Activated T-cell treated with anti-CD3 and anti-CD28 coated beads, Interleukin-2, amount 50 U/mL, for 4 hours (primary cell): ENCODE measurements at regions not wholly inside any gene's neighbourhood (a gene's known extent, or its start where the extent isn't known, plus 50 kb on each side); places are given as distances from the start of the nearest gene placed in this dataset.

Source experiments
- ATAC-seq, 2 donors: fragments of 200-7000 bp; cut with Tn5 transposase; one replicate each; pipeline ENCODE4 v1.10.0; 2021
- DNase-seq: peaks from one replicate; pipeline ENCODE4 v3.0.0-alpha.2; 2020
- H3K27me3 Mint-ChIP-seq: one replicate; pipeline ENCODE4 v1.8.0; 2021; ENCODE audit warnings: low read depth, mixed read lengths
- H3K36me3 Mint-ChIP-seq: one replicate; pipeline ENCODE4 v1.8.0; 2022; ENCODE audit warnings: mixed read lengths; ENCODE audit not compliant: insufficient read depth
- H3K4me1 Mint-ChIP-seq: one replicate; pipeline ENCODE4 v1.8.0; 2021; ENCODE audit warnings: low read depth, mixed read lengths
- H3K4me3 Mint-ChIP-seq: one replicate; pipeline ENCODE4 v1.8.0; 2021; ENCODE audit warnings: mild to moderate bottlenecking, moderate library complexity, mixed read lengths
- H3K9me3 Mint-ChIP-seq: one replicate; pipeline ENCODE4 v1.8.0; 2021; ENCODE audit warnings: mixed read lengths

DNA sequence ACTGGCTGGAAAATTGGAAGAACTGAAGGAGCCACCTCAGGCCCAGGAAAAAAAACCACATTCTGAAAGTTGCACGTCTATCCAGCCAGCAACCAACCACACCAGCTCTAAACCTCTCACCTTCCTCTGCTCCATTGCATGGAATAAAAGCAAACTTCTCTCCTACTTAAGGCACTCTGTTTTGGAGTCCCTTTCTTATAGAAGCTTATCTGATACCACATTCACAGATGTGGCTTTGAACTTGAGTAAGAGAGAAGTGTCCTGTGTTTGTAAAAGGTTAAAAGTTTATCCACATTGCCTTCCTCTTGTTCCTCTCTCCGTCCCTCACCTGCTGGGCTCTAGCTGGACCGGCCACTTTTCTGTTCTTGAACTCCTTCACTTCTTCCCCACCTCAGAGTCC, 99.6 kb upstream of the PLXNC1 start:
- no peak overlapping the region for H3K4me3 Mint-ChIP-seq
- no peak for DNase-seq
- no peaks in the 10 kb centered on the region for H3K27me3 Mint-ChIP-seq
- ATAC-seq: no peak
- no peaks in the 10 kb centered on the region for H3K9me3 Mint-ChIP-seq
- H3K36me3 Mint-ChIP-seq: no peaks in the 10 kb centered on the region
- peaks cover 4% of the 10 kb centered on the region for H3K4me1 Mint-ChIP-seq

DNA sequence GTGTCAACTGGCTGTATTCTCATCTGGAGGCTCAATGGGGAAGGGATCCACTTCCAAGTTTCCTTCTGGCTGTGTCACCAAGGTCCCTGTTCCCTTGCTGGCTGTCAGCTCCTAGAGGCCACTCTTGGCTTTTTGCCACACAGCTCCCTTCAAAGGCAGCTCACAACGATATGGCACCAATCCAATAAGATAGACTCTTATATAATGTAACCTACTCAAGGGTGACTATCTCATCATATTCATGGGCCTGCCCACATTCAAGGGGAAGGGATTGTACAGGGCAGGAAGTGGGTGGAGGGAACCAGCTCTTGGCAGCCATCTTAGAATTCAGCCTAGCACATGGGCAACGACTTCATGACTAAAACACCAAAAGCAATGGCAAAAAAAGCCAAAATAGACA, 98.7 kb upstream of the PLXNC1 start:
- no peaks in the 10 kb centered on the region for H3K36me3 Mint-ChIP-seq
- DNase-seq: no peak
- no peak for ATAC-seq
- no peaks in the 10 kb centered on the region for H3K27me3 Mint-ChIP-seq
- H3K9me3 Mint-ChIP-seq: no peaks in the 10 kb centered on the region
- H3K4me1 Mint-ChIP-seq: peaks cover 4% of the 10 kb centered on the region
- no peak overlapping the region for H3K4me3 Mint-ChIP-seq

DNA sequence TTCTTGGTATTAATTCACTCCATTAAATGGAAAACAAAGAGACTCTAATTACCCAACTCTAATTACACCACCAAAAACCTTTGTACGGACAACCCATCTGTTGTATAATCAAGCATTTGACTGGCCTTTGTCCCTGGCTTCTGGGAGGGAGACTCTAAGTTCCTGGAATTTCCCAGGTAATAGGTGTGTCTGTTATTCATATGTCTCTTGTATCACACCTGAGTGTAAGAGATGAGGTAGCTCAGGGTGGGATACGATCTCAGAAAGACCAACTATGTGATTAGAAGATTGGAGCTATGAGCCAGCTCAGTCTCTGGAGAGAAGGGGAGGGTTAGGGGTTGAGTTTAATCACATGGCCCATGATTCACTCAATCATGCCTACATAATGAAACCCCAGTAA, 94.7 kb upstream of the PLXNC1 start:
- Mint-ChIP-seq H3K36me3 (no peaks in the 10 kb centered on the region), H3K27me3 (no peaks in the 10 kb centered on the region), H3K4me1 (no peaks in the 10 kb centered on the region), H3K4me3 (no peak overlapping the region), H3K9me3 (no peaks in the 10 kb centered on the region)
- DNase-seq (no peak), ATAC-seq (no peak)

- DNase-seq (no peak), ATAC-seq (no peak)
- Mint-ChIP-seq H3K9me3 (no peaks in the 10 kb centered on the region), H3K27me3 (no peaks in the 10 kb centered on the region), H3K36me3 (no peaks in the 10 kb centered on the region), H3K4me1 (no peaks in the 10 kb centered on the region), H3K4me3 (no peak overlapping the region)
These were observed 92.8 kb upstream of the PLXNC1 start for GRCh38 chr12:94055528-94055927.

GRCh38 chr12:94056419-94057158, 91.8 kb upstream of the PLXNC1 start:
- Mint-ChIP-seq H3K4me1 (no peaks in the 10 kb centered on the region), H3K9me3 (no peaks in the 10 kb centered on the region), H3K27me3 (no peaks in the 10 kb centered on the region), H3K36me3 (no peaks in the 10 kb centered on the region), H3K4me3 (no peak overlapping the region)
- ATAC-seq: no peak
- DNase-seq: no peak

DNA sequence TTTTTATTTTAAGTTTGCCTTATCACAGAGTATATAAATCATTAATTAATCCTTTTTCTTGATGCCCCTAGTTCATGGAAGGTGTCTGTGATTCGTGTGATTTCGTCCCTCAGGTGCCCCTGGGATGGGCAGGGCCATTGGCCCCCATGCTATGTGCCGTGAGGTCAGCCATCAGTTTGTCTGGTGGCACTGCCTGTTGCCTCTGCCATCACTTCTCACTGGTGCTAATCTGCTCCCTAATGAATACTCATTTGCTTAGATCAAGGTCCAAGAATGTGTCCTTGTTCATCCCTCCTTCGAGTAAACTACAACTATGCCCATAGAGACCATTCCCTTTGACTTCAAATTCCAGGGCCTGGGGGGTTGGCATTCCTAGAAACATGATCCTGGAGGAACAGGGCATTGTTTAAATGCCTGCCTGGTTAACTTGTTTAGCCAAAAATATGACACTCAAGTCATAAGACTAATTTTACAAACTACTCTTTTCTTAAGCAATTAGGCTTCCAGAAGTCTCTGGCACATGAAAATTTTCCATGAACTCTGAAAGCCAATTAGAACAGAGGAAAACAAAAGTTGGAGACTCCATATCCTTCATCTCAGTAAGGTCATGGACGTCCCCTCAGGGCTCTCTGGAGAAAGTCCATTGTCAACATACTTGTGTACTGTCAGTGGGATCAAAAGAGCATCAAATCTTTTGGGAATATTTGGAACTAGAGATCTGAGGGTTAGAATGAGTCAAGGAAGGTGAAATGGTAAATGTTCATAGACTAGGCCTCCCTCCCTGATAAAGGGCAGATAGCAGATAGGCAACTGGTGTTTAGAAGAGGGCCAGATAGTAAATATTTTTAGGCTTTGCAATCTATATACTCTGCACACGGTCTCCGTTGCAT, 90.9 kb upstream of the PLXNC1 start:
- DNase-seq (no peak), ATAC-seq (no peak)
- H3K4me1 Mint-ChIP-seq: no peaks in the 10 kb centered on the region
- H3K27me3 Mint-ChIP-seq: peaks cover 3% of the 10 kb centered on the region
- no peak overlapping the region for H3K4me3 Mint-ChIP-seq
- H3K36me3 Mint-ChIP-seq: no peaks in the 10 kb centered on the region
- H3K9me3 Mint-ChIP-seq: no peaks in the 10 kb centered on the region

- Mint-ChIP-seq H3K27me3 (peaks cover 3% of the 10 kb centered on the region), H3K9me3 (no peaks in the 10 kb centered on the region), H3K4me1 (no peaks in the 10 kb centered on the region), H3K36me3 (no peaks in the 10 kb centered on the region), H3K4me3 (no peak overlapping the region)
- no peak for DNase-seq
- no peak for ATAC-seq
These were observed 88.7 kb upstream of the PLXNC1 start for GRCh38 chr12:94059394-94060368.

- H3K9me3 Mint-ChIP-seq: no peaks in the 10 kb centered on the region
- no peaks in the 10 kb centered on the region for H3K4me1 Mint-ChIP-seq
- no peak overlapping the region for H3K4me3 Mint-ChIP-seq
- ATAC-seq: no peak
- peaks cover 3% of the 10 kb centered on the region for H3K27me3 Mint-ChIP-seq
- no peaks in the 10 kb centered on the region for H3K36me3 Mint-ChIP-seq
- DNase-seq: no peak
These were observed 86.2 kb upstream of the PLXNC1 start for GRCh38 chr12:94062194-94062593.

- no peaks in the 10 kb centered on the region for H3K9me3 Mint-ChIP-seq
- peaks cover 3% of the 10 kb centered on the region for H3K27me3 Mint-ChIP-seq
- ATAC-seq (no peak), DNase-seq (no peak)
- no peaks in the 10 kb centered on the region for H3K36me3 Mint-ChIP-seq
- no peaks in the 10 kb centered on the region for H3K4me1 Mint-ChIP-seq
- no peak overlapping the region for H3K4me3 Mint-ChIP-seq
These were observed 85.4 kb upstream of the PLXNC1 start for GRCh38 chr12:94062796-94063635.

DNA sequence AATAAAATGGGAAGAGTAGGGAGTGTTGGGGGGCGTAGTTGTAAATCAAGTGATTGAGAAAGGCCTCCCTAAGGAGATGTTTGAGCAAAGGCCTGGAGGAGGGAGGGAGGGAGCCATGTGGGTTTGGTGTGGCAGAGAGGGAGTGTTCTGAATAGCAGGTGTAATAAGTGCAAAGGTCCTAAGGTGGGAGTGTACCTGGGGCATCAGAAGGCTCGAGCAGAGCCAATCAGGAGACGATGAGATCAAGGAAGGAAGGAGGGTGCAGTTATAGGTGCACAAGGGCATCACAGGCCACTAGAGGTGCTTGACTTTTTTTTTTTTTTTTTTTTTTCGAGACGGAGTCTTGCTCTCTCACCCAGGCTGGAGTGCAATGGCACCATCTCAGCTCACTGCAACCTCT, 77.9 kb upstream of the PLXNC1 start:
- no peak for ATAC-seq
- Mint-ChIP-seq H3K27me3 (peaks cover 2% of the 10 kb centered on the region), H3K4me1 (peaks cover 11% of the 10 kb centered on the region), H3K9me3 (no peaks in the 10 kb centered on the region), H3K36me3 (no peaks in the 10 kb centered on the region), H3K4me3 (no peak overlapping the region)
- DNase-seq: no peak

GRCh38 chr12:94071258-94071657, 77.1 kb upstream of the PLXNC1 start:
- no peaks in the 10 kb centered on the region for H3K9me3 Mint-ChIP-seq
- H3K27me3 Mint-ChIP-seq: peaks cover 3% of the 10 kb centered on the region
- ATAC-seq (no peak), DNase-seq (no peak)
- no peaks in the 10 kb centered on the region for H3K36me3 Mint-ChIP-seq
- no peak overlapping the region for H3K4me3 Mint-ChIP-seq
- peaks cover 11% of the 10 kb centered on the region for H3K4me1 Mint-ChIP-seq

DNA sequence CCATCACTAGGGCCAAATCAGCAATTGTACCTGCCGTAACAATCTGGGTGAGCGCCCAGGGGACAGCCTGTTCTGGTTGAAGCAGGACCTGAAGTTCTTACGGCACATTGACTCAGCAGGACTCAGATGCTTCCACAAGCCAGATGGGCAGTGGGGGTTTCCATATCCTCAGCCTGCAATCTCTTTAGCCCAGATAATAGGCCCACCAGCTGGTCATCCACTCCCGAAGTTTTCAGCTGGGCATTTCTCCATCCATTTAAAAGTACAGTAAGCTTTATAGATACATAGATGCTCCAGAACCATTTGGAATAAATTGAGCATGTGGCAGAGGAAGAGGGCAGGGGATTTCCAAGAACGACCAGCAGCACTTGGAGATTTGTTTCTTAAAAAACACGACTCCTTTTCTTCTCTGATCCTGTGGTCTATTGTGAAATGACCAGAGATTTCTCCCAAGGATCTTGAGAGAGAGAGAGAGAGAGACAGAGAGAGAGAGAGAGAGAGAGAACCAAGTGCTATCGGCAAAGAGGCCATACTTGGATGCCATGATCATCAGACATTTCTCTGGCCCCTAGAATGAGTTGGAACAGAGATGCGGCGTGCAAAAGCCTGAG, 74.8 kb upstream of the PLXNC1 start:
- peaks cover 6% of the 10 kb centered on the region for H3K27me3 Mint-ChIP-seq
- no peak overlapping the region for H3K4me3 Mint-ChIP-seq
- DNase-seq (no peak), ATAC-seq (no peak)
- peaks cover 20% of the 10 kb centered on the region for H3K4me1 Mint-ChIP-seq
- H3K36me3 Mint-ChIP-seq: no peaks in the 10 kb centered on the region
- no peaks in the 10 kb centered on the region for H3K9me3 Mint-ChIP-seq

DNA sequence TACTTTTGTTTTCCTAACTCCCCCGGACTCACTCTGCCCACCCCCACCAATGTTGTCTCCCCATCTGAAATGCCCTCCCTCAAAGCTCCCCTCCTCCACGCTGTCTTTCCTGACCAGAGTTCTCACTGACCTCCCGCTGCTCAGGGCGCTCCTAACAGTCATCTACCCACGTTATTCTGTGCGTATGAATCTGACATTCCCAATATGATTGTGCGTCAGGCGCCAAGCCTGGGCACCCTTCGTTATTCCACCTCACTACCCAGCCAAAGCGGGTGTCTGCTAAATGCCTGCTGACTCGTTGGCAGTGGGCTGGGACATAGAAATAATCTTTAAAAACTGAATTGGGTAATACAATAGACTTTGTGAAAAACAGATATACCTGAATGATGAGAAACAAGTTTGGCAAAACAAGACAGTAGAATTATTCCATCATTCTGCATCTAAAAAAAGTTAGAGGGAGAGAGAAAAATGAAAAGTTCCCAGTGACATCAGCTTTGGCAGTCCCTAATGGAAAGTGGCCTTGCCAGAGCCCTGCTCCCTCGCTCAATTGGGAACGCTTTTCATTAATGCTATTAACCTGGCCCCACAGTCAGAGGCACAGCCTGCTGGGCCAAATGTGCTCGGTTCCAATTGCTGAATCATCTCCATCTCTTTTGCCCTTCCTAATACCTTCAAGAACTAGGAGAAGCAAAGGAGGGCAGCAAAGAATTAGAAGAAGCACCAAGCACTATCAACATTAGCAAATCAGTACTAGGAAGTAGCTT, 74.0 kb upstream of the PLXNC1 start:
- Mint-ChIP-seq H3K36me3 (no peaks in the 10 kb centered on the region), H3K4me3 (no peak overlapping the region), H3K9me3 (no peaks in the 10 kb centered on the region), H3K27me3 (peaks cover 6% of the 10 kb centered on the region), H3K4me1 (peaks cover 20% of the 10 kb centered on the region)
- DNase-seq (no peak), ATAC-seq (no peak)
